PC-9 (cell line): ENCODE measurements at regions not wholly inside any gene's neighbourhood (a gene's known extent, or its start where the extent isn't known, plus 50 kb on each side); places are given as distances from the start of the nearest gene placed in this dataset.

Experiments used
- BruUV-seq: library from RNA; stranded (reverse); fragments of 400-500 nt; replicated peaks from 2 replicates; lab custom pipeline; 2021; lab: Mats Ljungman, UMichigan
- CTCF ChIA-PET: fragments of 300-600 bp; sonication (Branson Sonifier 250); formaldehyde crosslinking; loops from one replicate; lab custom pipeline; 2022; ENCODE audit warnings: antibody characterized with exemption; lab: Charles Lee
- POLR2A ChIA-PET: fragments of 300-600 bp; sonication (Branson Sonifier 250); formaldehyde crosslinking; loops from one replicate; lab custom pipeline; 2022; ENCODE audit warnings: antibody characterized with exemption; ENCODE audit not compliant: unreplicated experiment; lab: Charles Lee
- DNase-seq, 2 experiments: peaks; one replicate each; pipeline versions ENCODE4 v3.0.0 to v3.0.0-alpha.2; 2015 to 2022; ENCODE audit warnings: mixed read lengths in 1 of 2
- H2AFZ ChIP-seq: fragments of 200-600 bp; sonication (generic); 2 replicates; pipeline ENCODE4 v1.8.1; 2017; ENCODE audit warnings: antibody characterized with exemption
- H3F3A ChIP-seq: fragments of 200-600 bp; sonication (generic); 2 replicates; pipeline ENCODE4 v1.8.1; 2017; ENCODE audit warnings: antibody characterized with exemption, mild to moderate bottlenecking, low read depth; ENCODE audit not compliant: insufficient read depth
- H3K27ac ChIP-seq: fragments of 200-600 bp; sonication (generic); 2 replicates; pipeline ENCODE4 v1.6.1; 2016; ENCODE audit warnings: mixed run types
- H3K27me3 ChIP-seq: fragments of 200-600 bp; sonication (generic); 2 replicates; pipeline ENCODE4 v1.6.1; 2016; ENCODE audit warnings: low read depth, mixed run types; ENCODE audit not compliant: insufficient read depth
- H3K36me3 ChIP-seq: fragments of 200-600 bp; sonication (generic); 2 replicates; pipeline ENCODE4 v1.6.1; 2016; ENCODE audit warnings: low read depth, mixed run types
- H3K4me1 ChIP-seq: fragments of 200-600 bp; sonication (generic); replicated peaks from 2 replicates; pipeline ENCODE4 v1.6.1; 2016; ENCODE audit warnings: mixed run types; ENCODE audit not compliant: insufficient read depth
- H3K4me2 ChIP-seq: fragments of 200-600 bp; sonication (generic); 2 replicates; pipeline ENCODE4 v1.6.1; 2017; ENCODE audit warnings: mixed run types
- H3K4me3 ChIP-seq: fragments of 200-600 bp; sonication (generic); 2 replicates; pipeline ENCODE4 v1.6.1; 2016; ENCODE audit warnings: mixed run types
- H3K79me2 ChIP-seq: fragments of 200-600 bp; sonication (generic); 2 replicates; pipeline ENCODE4 v1.6.1; 2017; ENCODE audit warnings: low read depth, mixed run types
- H3K9me2 ChIP-seq: fragments of 200-600 bp; sonication (generic); 2 replicates; pipeline ENCODE4 v1.8.1; 2017; ENCODE audit warnings: mild to moderate bottlenecking; ENCODE audit not compliant: insufficient read depth
- H3K9me3 ChIP-seq: fragments of 200-600 bp; sonication (generic); 2 replicates; pipeline ENCODE4 v1.8.1; 2016; ENCODE audit warnings: low read depth; ENCODE audit not compliant: insufficient read depth
- H4K20me1 ChIP-seq: fragments of 200-600 bp; sonication (generic); 2 replicates; pipeline ENCODE4 v1.8.1; 2017; ENCODE audit not compliant: insufficient read depth
- CTCF ChIP-seq: fragments of 200-600 bp; sonication (generic); conservative IDR thresholded peaks from 2 replicates; pipeline ENCODE4 v1.6.1; 2017; ENCODE audit warnings: mixed run types, antibody characterized with exemption, mild to moderate bottlenecking, moderate library complexity
- EZH2 ChIP-seq: fragments of 200-600 bp; sonication (generic); IDR thresholded peaks from 2 replicates; pipeline ENCODE4 v1.8.0; 2017; ENCODE audit warnings: antibody characterized with exemption, low read depth
- intact Hi-C: fragments of 100-400 bp; cut with micrococcal nuclease; formaldehyde crosslinking; loops from one replicate; pipeline ENCODE4 v1.10.0; 2022; ENCODE audit not compliant: unreplicated experiment

GRCh38 chr4:33715841-33716395 is 2528.4 kb downstream of the ARAP2 start:
- H3K4me1 ChIP-seq: no peaks in the 10 kb centered on the region
- ChIA-PET POLR2A (no interaction called here), CTCF (no interaction called here)
- no peaks in the 10 kb centered on the region for H3K79me2 ChIP-seq
- intact Hi-C loops: no loop called here
- H4K20me1 ChIP-seq: no peaks in the 10 kb centered on the region
- no peaks in the 10 kb centered on the region for H3F3A ChIP-seq
- H2AFZ ChIP-seq: no peak overlapping the region
- peak in 1 of 2 experiments; percentile 2 for DNase-seq
- TF ChIP-seq EZH2 (no peak), CTCF (no peak)
- no peaks in the 10 kb centered on the region for H3K36me3 ChIP-seq
- no peaks in the 10 kb centered on the region for H3K9me3 ChIP-seq
- no peaks in the 10 kb centered on the region for H3K9me2 ChIP-seq
- H3K27ac ChIP-seq: no peak overlapping the region
- H3K27me3 ChIP-seq: no peaks in the 10 kb centered on the region
- H3K4me3 ChIP-seq: no peak overlapping the region
- BruUV-seq: no TSS peak
- H3K4me2 ChIP-seq: no peak overlapping the region

GRCh38 chr4:33722254-33722653 is 2522.1 kb downstream of the ARAP2 start:
- no peak for TF ChIP-seq CTCF
- no peak for TF ChIP-seq EZH2
- Histone ChIP-seq H3K27ac (no peak overlapping the region), H3K36me3 (no peaks in the 10 kb centered on the region), H3F3A (no peaks in the 10 kb centered on the region), H4K20me1 (no peaks in the 10 kb centered on the region), H2AFZ (no peak overlapping the region), H3K4me2 (no peak overlapping the region), H3K9me3 (no peaks in the 10 kb centered on the region), H3K4me1 (no peaks in the 10 kb centered on the region), H3K27me3 (no peaks in the 10 kb centered on the region), H3K4me3 (no peak overlapping the region), H3K9me2 (no peaks in the 10 kb centered on the region), H3K79me2 (no peaks in the 10 kb centered on the region)
- intact Hi-C loops: no loop called here
- ChIA-PET POLR2A (no interaction called here), CTCF (no interaction called here)
- DNase-seq: no peak
- BruUV-seq: no TSS peak

DNA sequence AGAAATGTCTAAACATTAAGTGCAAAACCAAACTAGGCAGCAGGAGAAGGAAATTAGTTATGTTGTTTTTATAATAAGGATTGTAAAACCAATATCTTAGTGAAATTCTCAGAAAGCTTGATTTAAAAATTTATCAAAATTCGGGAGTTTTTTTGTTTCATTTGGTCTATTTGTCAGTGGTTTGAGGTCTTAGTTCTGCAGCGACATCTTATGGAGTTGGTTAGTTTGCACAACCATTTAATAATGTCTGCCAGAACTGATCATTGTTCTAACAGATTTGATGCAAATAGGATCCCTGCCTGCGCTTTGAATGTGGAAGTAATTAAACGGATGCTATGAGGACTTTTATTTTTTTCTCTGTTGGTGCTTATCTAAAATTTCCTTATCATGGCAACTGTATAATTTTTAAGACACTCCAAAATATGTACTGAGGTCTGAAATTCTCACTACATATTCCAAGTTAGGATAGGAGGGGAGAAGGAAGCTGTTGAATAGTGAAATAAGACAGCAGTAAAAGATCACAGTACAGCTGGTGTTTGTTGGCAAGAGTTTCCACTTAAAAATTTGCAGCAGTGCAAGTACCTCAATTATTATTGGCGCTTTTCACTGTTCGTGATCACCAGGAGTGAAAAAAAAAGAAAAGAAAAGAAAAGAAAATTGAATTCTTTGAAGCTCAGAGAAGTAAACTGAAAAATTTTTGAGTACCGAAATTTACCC is 2521.4 kb downstream of the ARAP2 start:
- Histone ChIP-seq H3K9me3 (no peaks in the 10 kb centered on the region), H4K20me1 (no peaks in the 10 kb centered on the region), H3K9me2 (no peaks in the 10 kb centered on the region), H3K36me3 (no peaks in the 10 kb centered on the region), H2AFZ (no peak overlapping the region), H3K4me1 (no peaks in the 10 kb centered on the region), H3K4me3 (no peak overlapping the region), H3K79me2 (no peaks in the 10 kb centered on the region), H3F3A (no peaks in the 10 kb centered on the region), H3K4me2 (no peak overlapping the region), H3K27me3 (no peaks in the 10 kb centered on the region), H3K27ac (no peak overlapping the region)
- POLR2A ChIA-PET: no interaction called here
- CTCF ChIA-PET: no interaction called here
- no TSS peak for BruUV-seq
- no peak for DNase-seq
- TF ChIP-seq EZH2 (no peak), CTCF (no peak; the same call in 1 of the 2 replicates)
- intact Hi-C loops: no loop called here
